ENCODE measurements at regions not wholly inside any gene's neighbourhood (a gene's known extent, or its start where the extent isn't known, plus 50 kb on each side); places are given as distances from the start of the nearest gene placed in this dataset.
A peak's percentile ranks its signal among the peaks of the same experiment; 100 is the strongest.

DNA sequence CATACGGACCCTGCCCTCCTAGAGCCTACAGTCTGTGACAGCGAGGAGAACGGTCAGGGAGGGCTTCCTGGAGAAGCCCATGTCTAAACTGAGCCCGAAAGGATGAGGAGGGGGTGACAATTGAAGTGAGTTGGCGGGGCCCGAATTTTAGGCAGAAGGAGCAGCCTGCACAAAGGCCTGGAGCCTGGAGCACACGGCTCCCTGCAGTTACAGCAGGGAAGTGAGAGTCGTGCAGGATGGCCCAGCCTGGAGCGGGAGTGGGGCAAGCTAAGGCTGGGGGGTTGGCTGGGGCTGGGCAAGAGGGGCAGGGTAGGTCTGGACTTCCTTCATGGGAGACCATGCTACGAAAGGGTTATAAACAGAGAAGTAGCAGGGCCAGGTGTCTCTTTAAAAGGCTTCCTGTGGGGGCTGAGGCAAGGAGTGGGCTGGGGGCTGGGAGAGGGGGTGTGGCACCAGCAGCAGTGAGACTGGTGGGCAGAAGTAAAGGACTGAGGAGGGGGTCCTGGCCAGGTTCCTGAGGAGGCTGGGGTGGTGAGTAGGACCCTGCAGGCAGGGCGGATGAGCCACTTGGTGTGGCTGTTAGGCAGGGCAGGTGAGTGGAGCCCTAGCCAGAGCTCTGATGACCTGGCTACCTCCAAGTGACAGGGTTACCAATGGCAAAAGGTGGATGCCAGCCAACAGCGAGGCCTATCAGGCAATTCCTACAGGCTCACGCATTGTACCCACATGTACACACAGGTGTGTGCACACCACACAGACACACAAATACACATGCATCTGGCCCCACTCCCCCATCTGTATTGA lies 119.2 kb downstream of the MRPL14 start:
- H2BK12ac ChIP-seq (ENCODE audit: insufficient read length, low read depth, low read length), result no peak overlapping the region
- H2AFZ ChIP-seq (ENCODE audit: low read length), result no peak overlapping the region
- no peak for DNase-seq
- H3K79me1 ChIP-seq (ENCODE audit: insufficient read depth, low read depth, low read length, poor library complexity, severe bottlenecking), result no peaks in the 10 kb centered on the region
- peaks cover 0 to 4% of the 10 kb centered on the region in 2 experiments; a peak in 1 of 5 replicates for H3K9me3 Mint-ChIP-seq
- H3K14ac ChIP-seq (ENCODE audit: insufficient read depth, low read length), result no peak overlapping the region
- no peak overlapping the region for H3K18ac ChIP-seq (ENCODE audit: insufficient read length, low read depth, low read length)
- no peak overlapping the region for H4K5ac ChIP-seq (ENCODE audit: insufficient read length, low read depth, low read length)
- H3K23ac ChIP-seq (ENCODE audit: insufficient read length, low read depth, low read length), result no peak overlapping the region
- H3K27ac Mint-ChIP-seq, result peak overlapping the region in 2 of 3 experiments; percentile 27 to 75; a peak in 2 of 7 replicates
- no peak overlapping the region for H2AK5ac ChIP-seq (ENCODE audit: insufficient read length, low read length)
- H2BK5ac ChIP-seq (ENCODE audit: insufficient read length, low read length), result no peak overlapping the region
- H3K27me3 Mint-ChIP-seq (ENCODE audit: low read depth), result peaks cover 27% of the 10 kb centered on the region
- no peak overlapping the region for H2BK120ac ChIP-seq (ENCODE audit: low read depth, low read length, poor library complexity, severe bottlenecking)
- no peaks in the 10 kb centered on the region for H3K9me3 ChIP-seq (ENCODE audit: control insufficient read depth, low read depth, low read length)
- no peak overlapping the region for H3T11ph ChIP-seq (ENCODE audit: low read length)
- no peaks in the 10 kb centered on the region; a peak in 1 of 7 replicates for H3K36me3 Mint-ChIP-seq (ENCODE audit: insufficient read depth in 1 of 3, low read depth in 3 of 3)
- no peak overlapping the region for H4K91ac ChIP-seq (ENCODE audit: insufficient read length, low read depth, low read length)
- peaks cover 61 to 73% of the 10 kb centered on the region in 2 experiments for H3K4me1 Mint-ChIP-seq
- no peak overlapping the region for H3K56ac ChIP-seq (ENCODE audit: insufficient read length, low read depth, low read length)
- no peak overlapping the region for H4K8ac ChIP-seq (replicated peaks; ENCODE audit: insufficient read length, low read depth, low read length)
- H3K4me3 Mint-ChIP-seq, result peak overlapping the region in 1 of 2 experiments; percentile 42; a peak in 1 of 5 replicates
- H2BK20ac ChIP-seq (ENCODE audit: low read depth, low read length, poor library complexity, severe bottlenecking), result no peak overlapping the region
- H3K4me1 ChIP-seq (ENCODE audit: insufficient read depth, low read length), result peaks cover 2% of the 10 kb centered on the region; the same call in 1 of the 2 replicates
- H3K9ac ChIP-seq (ENCODE audit: extremely low read depth, insufficient read length, low read length), result no peak overlapping the region
- no peak overlapping the region for H3K4me2 ChIP-seq (ENCODE audit: insufficient read depth, insufficient read length, low read length)
- H3K4ac ChIP-seq (ENCODE audit: low read depth, low read length), result no peak overlapping the region
- H3K27me3 ChIP-seq (ENCODE audit: insufficient read depth, low read length), result no peaks in the 10 kb centered on the region; the same call in 1 of the 2 replicates
- no peak overlapping the region for H3K27ac ChIP-seq (ENCODE audit: insufficient read length, low read depth, low read length)
- TF ChIP-seq, protein P1, sequence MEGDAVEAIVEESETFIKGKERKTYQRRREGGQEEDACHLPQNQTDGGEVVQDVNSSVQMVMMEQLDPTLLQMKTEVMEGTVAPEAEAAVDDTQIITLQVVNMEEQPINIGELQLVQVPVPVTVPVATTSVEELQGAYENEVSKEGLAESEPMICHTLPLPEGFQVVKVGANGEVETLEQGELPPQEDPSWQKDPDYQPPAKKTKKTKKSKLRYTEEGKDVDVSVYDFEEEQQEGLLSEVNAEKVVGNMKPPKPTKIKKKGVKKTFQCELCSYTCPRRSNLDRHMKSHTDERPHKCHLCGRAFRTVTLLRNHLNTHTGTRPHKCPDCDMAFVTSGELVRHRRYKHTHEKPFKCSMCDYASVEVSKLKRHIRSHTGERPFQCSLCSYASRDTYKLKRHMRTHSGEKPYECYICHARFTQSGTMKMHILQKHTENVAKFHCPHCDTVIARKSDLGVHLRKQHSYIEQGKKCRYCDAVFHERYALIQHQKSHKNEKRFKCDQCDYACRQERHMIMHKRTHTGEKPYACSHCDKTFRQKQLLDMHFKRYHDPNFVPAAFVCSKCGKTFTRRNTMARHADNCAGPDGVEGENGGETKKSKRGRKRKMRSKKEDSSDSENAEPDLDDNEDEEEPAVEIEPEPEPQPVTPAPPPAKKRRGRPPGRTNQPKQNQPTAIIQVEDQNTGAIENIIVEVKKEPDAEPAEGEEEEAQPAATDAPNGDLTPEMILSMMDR (conservative IDR thresholded peaks at IDR 0.05), result no peak
- no CpG with 5 or more reads among the region's 13 CpGs for WGBS (ENCODE audit: extremely low coverage, insufficient read length, low lambda C conversion rate)
- no peak overlapping the region for H2BK15ac ChIP-seq (ENCODE audit: low read depth, low read length)
- H3K79me2 ChIP-seq (ENCODE audit: insufficient read depth, low read length), result no peaks in the 10 kb centered on the region
- no peaks in the 10 kb centered on the region for H4K20me1 ChIP-seq (ENCODE audit: control insufficient read depth, insufficient read depth, insufficient read length)
- peaks cover 4% of the 10 kb centered on the region for H3K23me2 ChIP-seq (ENCODE audit: insufficient read length, low read depth, low read length, poor library complexity, severe bottlenecking)
